ENCODE measurements at regions not wholly inside any gene's neighbourhood (a gene's known extent, or its start where the extent isn't known, plus 50 kb on each side); places are given as distances from the start of the nearest gene placed in this dataset.

DNA sequence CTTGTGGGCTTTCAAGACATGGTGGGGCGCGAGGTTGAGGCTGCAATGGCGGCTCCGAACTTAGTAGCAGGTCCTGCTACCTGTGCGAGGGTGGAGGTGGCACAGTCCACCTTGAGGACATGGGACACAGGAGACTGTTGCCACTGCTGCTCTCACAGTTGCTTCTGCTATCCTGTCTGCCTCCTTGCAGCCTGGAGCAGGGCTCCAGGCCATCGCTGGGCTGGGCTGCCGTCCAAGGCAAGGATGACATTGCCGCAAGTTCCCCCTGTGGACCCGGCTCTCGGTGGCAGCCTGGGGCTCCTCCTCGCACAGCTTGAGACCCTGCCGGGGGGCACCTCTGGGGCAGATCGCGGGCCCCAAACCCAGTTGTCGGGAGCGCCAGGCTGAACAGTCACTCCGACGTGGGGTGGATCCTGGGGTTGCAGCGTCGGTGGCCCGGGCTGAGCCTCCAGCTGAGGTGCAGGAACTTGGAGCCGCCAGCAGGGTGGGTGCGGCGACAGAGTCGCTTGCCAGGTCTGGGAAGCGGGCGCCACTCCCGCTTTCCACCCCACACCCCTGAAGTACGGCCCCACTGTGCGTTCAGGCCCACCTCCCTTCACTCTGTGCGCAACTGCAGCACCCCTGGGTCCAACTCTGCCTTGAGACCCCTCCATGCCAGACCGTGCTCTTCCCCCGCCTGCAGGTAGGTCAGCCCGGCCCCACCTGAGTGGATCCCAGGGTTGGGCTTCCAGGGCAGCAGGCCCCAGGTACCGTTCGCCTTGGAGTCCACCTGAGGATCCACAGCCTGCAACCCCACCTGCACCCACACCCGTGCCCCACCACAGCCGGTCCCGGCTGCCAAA, 192.7 kb upstream of the NUDT6 start:
- Histone ChIP-seq H3K4me2 (ENCODE audit: low read length) (no peak overlapping the region), H3K36me3 (ENCODE audit: insufficient read depth, low read length) (no peaks in the 10 kb centered on the region; the same call in 1 of the 2 replicates), H3K9me3 (ENCODE audit: low read length) (peaks cover 9% of the 10 kb centered on the region; the same call in 1 of the 2 replicates), H3K27ac (ENCODE audit: low read depth, low read length, poor library complexity, severe bottlenecking) (no peak overlapping the region), H3K79me2 (ENCODE audit: insufficient read depth, low read depth, low read length) (no peaks in the 10 kb centered on the region), H3K9me2 (ENCODE audit: insufficient read depth, low read length) (no peaks in the 10 kb centered on the region), H2AFZ (ENCODE audit: low read length) (no peak overlapping the region), H3K4me3 (ENCODE audit: low read depth, low read length, poor library complexity, severe bottlenecking) (no peak overlapping the region), H3K4me1 (ENCODE audit: insufficient read depth, low read length, poor library complexity, severe bottlenecking) (no peaks in the 10 kb centered on the region), H4K20me1 (ENCODE audit: insufficient read depth, low read length) (no peaks in the 10 kb centered on the region)
- BruUV-seq (replicated peaks) = no TSS peak
- TF ChIP-seq EZH2phosphoT487 (IDR thresholded peaks at IDR 0.05; ENCODE audit: borderline replicate concordance, low read depth, low read length) = no peak
- TF ChIP-seq, protein P1, sequence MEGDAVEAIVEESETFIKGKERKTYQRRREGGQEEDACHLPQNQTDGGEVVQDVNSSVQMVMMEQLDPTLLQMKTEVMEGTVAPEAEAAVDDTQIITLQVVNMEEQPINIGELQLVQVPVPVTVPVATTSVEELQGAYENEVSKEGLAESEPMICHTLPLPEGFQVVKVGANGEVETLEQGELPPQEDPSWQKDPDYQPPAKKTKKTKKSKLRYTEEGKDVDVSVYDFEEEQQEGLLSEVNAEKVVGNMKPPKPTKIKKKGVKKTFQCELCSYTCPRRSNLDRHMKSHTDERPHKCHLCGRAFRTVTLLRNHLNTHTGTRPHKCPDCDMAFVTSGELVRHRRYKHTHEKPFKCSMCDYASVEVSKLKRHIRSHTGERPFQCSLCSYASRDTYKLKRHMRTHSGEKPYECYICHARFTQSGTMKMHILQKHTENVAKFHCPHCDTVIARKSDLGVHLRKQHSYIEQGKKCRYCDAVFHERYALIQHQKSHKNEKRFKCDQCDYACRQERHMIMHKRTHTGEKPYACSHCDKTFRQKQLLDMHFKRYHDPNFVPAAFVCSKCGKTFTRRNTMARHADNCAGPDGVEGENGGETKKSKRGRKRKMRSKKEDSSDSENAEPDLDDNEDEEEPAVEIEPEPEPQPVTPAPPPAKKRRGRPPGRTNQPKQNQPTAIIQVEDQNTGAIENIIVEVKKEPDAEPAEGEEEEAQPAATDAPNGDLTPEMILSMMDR (conservative IDR thresholded peaks at IDR 0.05; ENCODE audit: low read length) = no peak
- POLR2A ChIA-PET = no interaction called here
- CTCF ChIA-PET (ENCODE audit: unreplicated experiment) = no interaction called here
- intact Hi-C loops (cut with micrococcal nuclease; ENCODE audit: unreplicated experiment) = no loop called here
- no peak for DNase-seq (ENCODE audit: low spot score)

GRCh38 chr4:123116412-123116811, 194.0 kb upstream of the NUDT6 start:
- ChIA-PET CTCF (ENCODE audit: unreplicated experiment) (no interaction called here), POLR2A (no interaction called here)
- Histone ChIP-seq H3K36me3 (ENCODE audit: insufficient read depth, low read length) (no peaks in the 10 kb centered on the region; the same call in 1 of the 2 replicates), H3K4me3 (ENCODE audit: low read depth, low read length, poor library complexity, severe bottlenecking) (no peak overlapping the region), H3K27ac (ENCODE audit: low read depth, low read length, poor library complexity, severe bottlenecking) (no peak overlapping the region), H3K4me1 (ENCODE audit: insufficient read depth, low read length, poor library complexity, severe bottlenecking) (no peaks in the 10 kb centered on the region), H3K9me3 (ENCODE audit: low read length) (peaks cover 9% of the 10 kb centered on the region; the same call in 1 of the 2 replicates), H3K4me2 (ENCODE audit: low read length) (no peak overlapping the region), H4K20me1 (ENCODE audit: insufficient read depth, low read length) (no peaks in the 10 kb centered on the region), H3K9me2 (ENCODE audit: insufficient read depth, low read length) (no peaks in the 10 kb centered on the region), H2AFZ (ENCODE audit: low read length) (no peak overlapping the region), H3K79me2 (ENCODE audit: insufficient read depth, low read depth, low read length) (no peaks in the 10 kb centered on the region)
- DNase-seq (ENCODE audit: low spot score) = no peak
- TF ChIP-seq EZH2phosphoT487 (IDR thresholded peaks at IDR 0.05; ENCODE audit: borderline replicate concordance, low read depth, low read length) = no peak
- TF ChIP-seq, protein P1 (conservative IDR thresholded peaks at IDR 0.05; ENCODE audit: low read length) = no peak
- intact Hi-C loops (cut with micrococcal nuclease; ENCODE audit: unreplicated experiment) = no loop called here
- BruUV-seq (replicated peaks) = no TSS peak

DNA sequence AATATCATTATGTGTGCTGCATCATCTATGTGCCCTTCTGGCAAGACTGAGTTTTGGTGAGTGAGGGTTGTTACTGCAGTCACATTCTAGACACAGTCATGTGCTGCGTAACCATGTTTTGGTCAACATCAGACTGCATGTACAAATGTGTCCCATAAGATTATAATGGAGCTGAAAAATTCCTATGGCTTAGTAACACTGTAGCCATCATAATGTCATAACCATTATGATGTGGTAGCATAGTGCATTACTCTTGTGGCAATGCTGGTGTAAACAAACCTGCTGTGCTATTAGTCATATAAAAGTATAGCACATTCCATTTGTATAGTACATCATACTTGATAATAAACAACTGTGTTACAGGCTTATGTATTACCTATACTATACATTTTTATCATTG, 198.1 kb upstream of the NUDT6 start:
- Histone ChIP-seq H3K4me2 (ENCODE audit: low read length) (no peak overlapping the region), H3K4me1 (ENCODE audit: insufficient read depth, low read length, poor library complexity, severe bottlenecking) (no peaks in the 10 kb centered on the region), H3K9me2 (ENCODE audit: insufficient read depth, low read length) (no peaks in the 10 kb centered on the region), H3K4me3 (ENCODE audit: low read depth, low read length, poor library complexity, severe bottlenecking) (no peak overlapping the region), H3K27ac (ENCODE audit: low read depth, low read length, poor library complexity, severe bottlenecking) (no peak overlapping the region), H2AFZ (ENCODE audit: low read length) (no peak overlapping the region), H3K9me3 (ENCODE audit: low read length) (no peaks in the 10 kb centered on the region), H3K36me3 (ENCODE audit: insufficient read depth, low read length) (no peaks in the 10 kb centered on the region), H4K20me1 (ENCODE audit: insufficient read depth, low read length) (no peaks in the 10 kb centered on the region), H3K79me2 (ENCODE audit: insufficient read depth, low read depth, low read length) (no peaks in the 10 kb centered on the region)
- no TSS peak for BruUV-seq (replicated peaks)
- TF ChIP-seq EZH2phosphoT487 (IDR thresholded peaks at IDR 0.05; ENCODE audit: borderline replicate concordance, low read depth, low read length) = no peak
- TF ChIP-seq, protein P1 (conservative IDR thresholded peaks at IDR 0.05; ENCODE audit: low read length) = no peak
- intact Hi-C loops (cut with micrococcal nuclease; ENCODE audit: unreplicated experiment) = no loop called here
- POLR2A ChIA-PET = interaction anchor here (0.6 to 1.6 kb wide), 4 partner anchors 9 to 600 kb away, joined by 3 to 6 read pairs (median 3); no protein-coding TSS in a partner anchor
- no peak for DNase-seq (ENCODE audit: low spot score)
- CTCF ChIA-PET (ENCODE audit: unreplicated experiment) = no interaction called here

Measured in OCI-LY7 (cell line).